ENCODE measurements at regions not wholly inside any gene's neighbourhood (a gene's known extent, or its start where the extent isn't known, plus 50 kb on each side); places are given as distances from the start of the nearest gene placed in this dataset.
"Not testable (repeated sequence)": the region's sequence is repeated elsewhere in the genome, so short reads cannot be mapped to it uniquely, and the experiment has no call there.

- no peak for DNase-seq
These were observed 380.3 kb upstream of the SPHKAP start for GRCh38 chr2:228561816-228562215.

GRCh38 chr2:228559774-228560415 lies 378.4 kb upstream of the SPHKAP start:
- no peak for DNase-seq

GRCh38 chr2:228556717-228557116 lies 375.2 kb upstream of the SPHKAP start:
- DNase-seq: no peak

GRCh38 chr2:228549441-228550007 lies 368.0 kb upstream of the SPHKAP start:
- no peak for DNase-seq

- no peak for DNase-seq
These were observed 366.7 kb upstream of the SPHKAP start for GRCh38 chr2:228548230-228548629.

GRCh38 chr2:228545748-228546145 lies 364.3 kb upstream of the SPHKAP start:
- DNase-seq: no peak

GRCh38 chr2:228545041-228545747 lies 363.7 kb upstream of the SPHKAP start:
- DNase-seq: no peak

- DNase-seq: no peak
These were observed 361.6 kb upstream of the SPHKAP start for GRCh38 chr2:228543117-228543516.

- no peak for DNase-seq
These were observed 360.8 kb upstream of the SPHKAP start for GRCh38 chr2:228542277-228542676.

GRCh38 chr2:228541789-228542188 lies 360.3 kb upstream of the SPHKAP start:
- DNase-seq: no peak

GRCh38 chr2:228540976-228541375 lies 359.5 kb upstream of the SPHKAP start:
- DNase-seq: no peak

- DNase-seq: no peak
These were observed 353.9 kb upstream of the SPHKAP start for GRCh38 chr2:228535396-228535795.

- no peak for DNase-seq
These were observed 351.7 kb upstream of the SPHKAP start for GRCh38 chr2:228533156-228533555.

- DNase-seq: no peak
These were observed 350.7 kb upstream of the SPHKAP start for GRCh38 chr2:228532233-228532632.

- no peak for DNase-seq
These were observed 345.9 kb upstream of the SPHKAP start for GRCh38 chr2:228527197-228527881.

- DNase-seq: no peak
These were observed 345.2 kb upstream of the SPHKAP start for GRCh38 chr2:228526687-228527086.

- no peak for DNase-seq
These were observed 341.5 kb upstream of the SPHKAP start for GRCh38 chr2:228522977-228523376.

- DNase-seq: no peak
These were observed 340.8 kb upstream of the SPHKAP start for GRCh38 chr2:228522276-228522675.

GRCh38 chr2:228519561-228519960 lies 338.1 kb upstream of the SPHKAP start:
- no peak for DNase-seq

- DNase-seq: no peak
These were observed 334.5 kb upstream of the SPHKAP start for GRCh38 chr2:228516019-228516418.

GRCh38 chr2:228513480-228513879 lies 332.0 kb upstream of the SPHKAP start:
- not testable (repeated sequence) for DNase-seq

GRCh38 chr2:228509021-228509420 lies 327.5 kb upstream of the SPHKAP start:
- DNase-seq: no peak

- DNase-seq: no peak
These were observed 326.4 kb upstream of the SPHKAP start for GRCh38 chr2:228507870-228508269.

Data from inflammatory macrophage treated with lipopolysaccharide for 1 hour (primary cell).